HepG2 (cell line): ENCODE measurements at regions not wholly inside any gene's neighbourhood (a gene's known extent, or its start where the extent isn't known, plus 50 kb on each side); places are given as distances from the start of the nearest gene placed in this dataset.

Source experiments
- ATAC-seq: fragments of 200-7000 bp; cut with Tn5 transposase; 3 replicates; pipeline ENCODE4 v1.9.1; 2020; ENCODE audit warnings: mild to moderate bottlenecking, moderate library complexity
- BruUV-seq: library from RNA; stranded (reverse); fragments of 400-500 nt; replicated peaks from 2 replicates; lab custom pipeline; 2021; lab: Mats Ljungman, UMichigan
- CTCF ChIA-PET: fragments of 300-600 bp; formaldehyde crosslinking; extraction: SDS; loops from one replicate; lab custom pipeline; 2021; ENCODE audit warnings: low total read pairs, inconsistent platforms, low intra/inter-chr PET ratio; lab: Yijun Ruan, JAX
- POLR2A ChIA-PET: fragments of 350-600 bp; sonication (Branson Sonifier 250); formaldehyde crosslinking; loops from one replicate; lab custom pipeline; 2020; ENCODE audit warnings: antibody characterized with exemption, inconsistent platforms; lab: Yijun Ruan, JAX
- DNase-seq: peaks from one replicate; pipeline ENCODE4 v3.0.0-alpha.2; 2015; ENCODE audit warnings: low spot score
- FAIRE-seq: peaks from 3 replicates; lab custom pipeline; 2011; peaks lifted over from hg19 to GRCh38; lab: Jason Lieb, UNC
- H2AFZ ChIP-seq: one replicate; pipeline ENCODE4 v1.6.1; 2011; ENCODE audit warnings: low read length, inconsistent platforms
- H3K27ac ChIP-seq: fragments of 300-600 bp; 3 replicates; pipeline ENCODE4 v1.8.0; 2011; ENCODE audit warnings: mixed run types, mild to moderate bottlenecking, mixed read lengths, low read length, inconsistent platforms; ENCODE audit not compliant: insufficient read depth; ENCODE audit errors: extremely low read length
- H3K27me3 ChIP-seq, 2 experiments: fragments of 200-600 bp in 1 of 2; 2 replicates in 1 of 2; 3 replicates in 1 of 2; pipeline versions ENCODE4 v1.6.0 to v1.8.0; 2011; ENCODE audit warnings: low read length in 2 of 2, mild to moderate bottlenecking in 2 of 2, moderate library complexity in 2 of 2, inconsistent platforms in 1 of 2; ENCODE audit not compliant: insufficient read depth in 2 of 2, control insufficient read depth in 1 of 2
- H3K36me3 ChIP-seq, 2 experiments: fragments of 200-600 bp in 1 of 2; replicated peaks in 1 of 2; 2 replicates in 1 of 2; 3 replicates in 1 of 2; pipeline versions ENCODE4 v1.5.1 to v1.8.0; 2011; ENCODE audit warnings: low read length in 2 of 2, inconsistent platforms in 1 of 2; ENCODE audit not compliant: insufficient read depth in 2 of 2, control insufficient read depth in 1 of 2
- H3K4me1 ChIP-seq: 2 replicates; pipeline ENCODE4 v1.5.1; 2012; ENCODE audit warnings: low read length, inconsistent platforms; ENCODE audit not compliant: insufficient read depth
- H3K4me2 ChIP-seq: 2 replicates; pipeline ENCODE4 v1.6.0; 2011; ENCODE audit warnings: low read depth, low read length, inconsistent platforms
- H3K4me3 ChIP-seq, 3 experiments: fragments of 200-600 bp in 1 of 3; sonication (generic), shearing (Covaris generic) in 1 of 3; replicated peaks in 1 of 3; 2 replicates each; pipeline ENCODE4 v1.5.1; 2011 to 2016; ENCODE audit warnings: low read length in 3 of 3, inconsistent platforms in 2 of 3, low read depth in 2 of 3, mild to moderate bottlenecking in 2 of 3, control low read depth in 1 of 3, mixed read lengths in 1 of 3; ENCODE audit not compliant: insufficient read depth in 1 of 3
- H3K79me2 ChIP-seq: one replicate; pipeline ENCODE4 v1.6.1; 2011; ENCODE audit warnings: low read length, inconsistent platforms; ENCODE audit not compliant: insufficient read depth
- H3K9ac ChIP-seq: 2 replicates; pipeline ENCODE4 v1.6.0; 2011; ENCODE audit warnings: mild to moderate bottlenecking, low read depth, low read length, inconsistent platforms; ENCODE audit not compliant: insufficient read depth
- H3K9me3 ChIP-seq: 2 replicates; pipeline ENCODE4 v1.5.1; 2012; ENCODE audit warnings: mild to moderate bottlenecking, low read length
- H4K20me1 ChIP-seq: 2 replicates; pipeline ENCODE4 v1.6.0; 2011; ENCODE audit warnings: inconsistent platforms, mild to moderate bottlenecking, low read length, moderate library complexity; ENCODE audit not compliant: insufficient read depth
- CHCHD3 ChIP-seq: sonication (generic); formaldehyde crosslinking; IDR thresholded peaks from 2 replicates; pipeline ENCODE4 v1.8.0; 2022; ENCODE audit warnings: mild to moderate bottlenecking, missing genetic modification reagents, moderate library complexity
- HNF4G ChIP-seq, 2 experiments: sonication (generic) in 1 of 2; formaldehyde crosslinking in 1 of 2; IDR thresholded peaks; 2 replicates each; pipeline versions ENCODE4 v1.4.0 to v1.6.1; 2011 to 2020; ENCODE audit warnings: borderline replicate concordance in 2 of 2, low read depth in 2 of 2, mild to moderate bottlenecking in 2 of 2, low read length in 1 of 2, missing genetic modification reagents in 1 of 2, moderate library complexity in 1 of 2
- JARID2 ChIP-seq: sonication (generic); formaldehyde crosslinking; IDR thresholded peaks from 2 replicates; pipeline ENCODE4 v1.8.1; 2023; ENCODE audit warnings: missing genetic modification reagents, inconsistent platforms; ENCODE audit not compliant: insufficient replicate concordance
- MEIS2 ChIP-seq: sonication (generic); formaldehyde crosslinking; IDR thresholded peaks from 2 replicates; pipeline ENCODE4 v1.9.0; 2021; ENCODE audit warnings: mild to moderate bottlenecking, missing genetic modification reagents
- MTA3 ChIP-seq: sonication (generic); formaldehyde crosslinking; IDR thresholded peaks from 2 replicates; pipeline ENCODE4 v1.4.0; 2020; ENCODE audit warnings: missing genetic modification reagents
- NCOR1 ChIP-seq: fragments of 200-600 bp; sonication (generic); IDR thresholded peaks from 2 replicates; pipeline ENCODE4 v1.7.0; 2017; ENCODE audit warnings: antibody characterized with exemption, low read length, borderline replicate concordance
- PAWR ChIP-seq: sonication (generic); formaldehyde crosslinking; IDR thresholded peaks from 2 replicates; pipeline ENCODE4 v1.4.0; 2020; ENCODE audit warnings: missing genetic modification reagents, mild to moderate bottlenecking, borderline replicate concordance
- RAD51 ChIP-seq: fragments of 450-650 bp; IDR thresholded peaks from 2 replicates; pipeline ENCODE4 v1.6.1; 2016; ENCODE audit warnings: borderline replicate concordance
- ZFP37 ChIP-seq: sonication (generic); formaldehyde crosslinking; IDR thresholded peaks from 2 replicates; pipeline ENCODE4 v1.4.0; 2020; ENCODE audit warnings: missing genetic modification reagents, borderline replicate concordance
- ZNF256 ChIP-seq: sonication (generic); formaldehyde crosslinking; conservative IDR thresholded peaks from 2 replicates; pipeline ENCODE4 v1.4.0; 2020; ENCODE audit warnings: missing genetic modification reagents
- ZNF382 ChIP-seq: sonication (generic); formaldehyde crosslinking; IDR thresholded peaks from 2 replicates; pipeline ENCODE4 v1.5.0; 2020; ENCODE audit warnings: missing genetic modification reagents, mild to moderate bottlenecking, borderline replicate concordance
- ZNF510 ChIP-seq: sonication (generic); formaldehyde crosslinking; IDR thresholded peaks from 2 replicates; pipeline ENCODE4 v1.4.0; 2020; ENCODE audit warnings: low read depth, mild to moderate bottlenecking, missing genetic modification reagents
- ZNF543 ChIP-seq: sonication (generic); formaldehyde crosslinking; IDR thresholded peaks from 2 replicates; pipeline ENCODE4 v1.4.0; 2020; ENCODE audit warnings: mild to moderate bottlenecking, missing genetic modification reagents
- ZNF850 ChIP-seq: sonication (generic); formaldehyde crosslinking; conservative IDR thresholded peaks from 2 replicates; pipeline ENCODE4 v1.9.0; 2021; ENCODE audit warnings: mild to moderate bottlenecking, missing genetic modification reagents
- WGBS: methylation state at CpG from one replicate; pipeline ENCODE4 v1.1.6; 2017; ENCODE audit warnings: low lambda C conversion rate; 5-methylcytosine and 5-hydroxymethylcytosine counted together
- in situ Hi-C: cut with HindIII; loops from 2 replicates; pipeline ENCODE4 v1.10.0; 2017; ENCODE audit warnings: low pct_unique_long_range_greater_than_20kb; ENCODE audit not compliant: extremely low pct_ligation_motif_present
- intact Hi-C: fragments of 100-400 bp; cut with micrococcal nuclease; formaldehyde crosslinking; loops from one replicate; pipeline ENCODE4 v1.10.0; 2022; ENCODE audit not compliant: unreplicated experiment
- TF ChIP-seq, protein P1 (sequence below), 2 experiments: sonication (generic) in 1 of 2; formaldehyde crosslinking in 1 of 2; IDR thresholded peaks; 2 replicates each; pipeline versions ENCODE4 v1.5.1 to v1.6.1; 2011 to 2020; ENCODE audit warnings: borderline replicate concordance in 1 of 2, low read depth in 1 of 2, low read length in 1 of 2, mild to moderate bottlenecking in 1 of 2, missing genetic modification reagents in 1 of 2, moderate library complexity in 1 of 2
- TF ChIP-seq, protein P2 (sequence below): sonication (generic); formaldehyde crosslinking; IDR thresholded peaks from 2 replicates; pipeline ENCODE4 v1.8.1; 2023; ENCODE audit warnings: mild to moderate bottlenecking, inconsistent platforms, moderate library complexity, missing genetic modification reagents, borderline replicate concordance
- TF ChIP-seq, protein P3 (sequence below): sonication (generic); formaldehyde crosslinking; IDR thresholded peaks from 2 replicates; pipeline ENCODE4 v1.8.0; 2022; ENCODE audit warnings: low read depth, missing genetic modification reagents

DNA sequence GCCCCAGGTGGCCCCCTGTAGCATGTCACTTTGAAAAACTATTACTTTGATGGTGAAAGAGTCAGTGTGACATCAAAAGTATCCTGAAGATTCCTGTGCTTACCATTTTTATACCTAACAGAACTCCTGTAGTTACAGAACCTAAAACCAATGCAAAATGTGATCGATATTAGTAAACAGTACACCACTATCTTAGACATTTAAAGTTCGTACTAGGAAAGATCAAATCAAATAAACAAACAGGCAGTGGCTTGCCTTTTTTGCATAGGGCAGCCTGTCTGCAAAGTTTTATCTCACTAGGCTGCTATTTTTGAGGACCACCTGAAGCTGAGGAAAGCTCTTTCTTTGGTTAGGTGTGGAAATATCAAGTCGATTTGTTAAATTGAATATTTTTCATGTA lies 944.0 kb upstream of the CITED2 start:
- BruUV-seq, result no TSS peak
- Histone ChIP-seq H3K27ac (no peak overlapping the region), H3K9ac (no peak overlapping the region), H3K4me3 (no peak overlapping the region), H3K79me2 (no peaks in the 10 kb centered on the region), H2AFZ (no peak overlapping the region), H4K20me1 (no peaks in the 10 kb centered on the region), H3K9me3 (peaks cover 16% of the 10 kb centered on the region), H3K36me3 (no peaks in the 10 kb centered on the region), H3K27me3 (no peaks in the 10 kb centered on the region), H3K4me2 (no peak overlapping the region), H3K4me1 (peaks cover 23% of the 10 kb centered on the region)
- TF ChIP-seq MEIS2 (CRISPR knock-in tag) (no peak), ZNF543 (CRISPR knock-in tag) (no peak), ZNF256 (CRISPR knock-in tag) (no peak), ZNF382 (CRISPR knock-in tag) (no peak), NCOR1 (no peak), CHCHD3 (CRISPR knock-in tag) (no peak), HNF4G (IDR thresholded peaks at IDR 0.05; ENCODE audit: borderline replicate concordance, low read depth, low read length) (no peak), HNF4G (CRISPR knock-in tag; IDR thresholded peaks at IDR 0.05; ENCODE audit: borderline replicate concordance, low read depth) (no peak), PAWR (CRISPR knock-in tag) (no peak), ZNF510 (CRISPR knock-in tag) (no peak), MTA3 (CRISPR knock-in tag) (no peak), ZNF850 (no peak), JARID2 (CRISPR knock-in tag) (no peak), ZFP37 (CRISPR knock-in tag) (no peak), RAD51 (no peak)
- TF ChIP-seq, protein P1, sequence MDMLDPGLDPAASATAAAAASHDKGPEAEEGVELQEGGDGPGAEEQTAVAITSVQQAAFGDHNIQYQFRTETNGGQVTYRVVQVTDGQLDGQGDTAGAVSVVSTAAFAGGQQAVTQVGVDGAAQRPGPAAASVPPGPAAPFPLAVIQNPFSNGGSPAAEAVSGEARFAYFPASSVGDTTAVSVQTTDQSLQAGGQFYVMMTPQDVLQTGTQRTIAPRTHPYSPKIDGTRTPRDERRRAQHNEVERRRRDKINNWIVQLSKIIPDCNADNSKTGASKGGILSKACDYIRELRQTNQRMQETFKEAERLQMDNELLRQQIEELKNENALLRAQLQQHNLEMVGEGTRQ (IDR thresholded peaks at IDR 0.05; ENCODE audit: low read depth, low read length), result no peak
- TF ChIP-seq, protein P1 (CRISPR knock-in tag; IDR thresholded peaks at IDR 0.05; ENCODE audit: borderline replicate concordance), result no peak
- TF ChIP-seq, protein P2, sequence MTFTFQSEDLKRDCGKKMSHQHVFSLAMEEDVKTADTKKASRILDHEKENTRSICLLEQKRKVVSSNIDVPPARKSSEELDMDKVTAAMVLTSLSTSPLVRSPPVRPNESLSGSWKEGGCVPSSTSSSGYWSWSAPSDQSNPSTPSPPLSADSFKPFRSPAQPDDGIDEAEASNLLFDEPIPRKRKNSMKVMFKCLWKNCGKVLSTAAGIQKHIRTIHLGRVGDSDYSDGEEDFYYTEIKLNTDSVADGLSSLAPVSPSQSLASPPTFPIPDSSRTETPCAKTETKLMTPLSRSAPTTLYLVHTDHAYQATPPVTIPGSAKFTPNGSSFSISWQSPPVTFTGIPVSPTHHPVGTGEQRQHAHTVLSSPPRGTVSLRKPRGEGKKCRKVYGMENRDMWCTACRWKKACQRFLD (CRISPR knock-in tag), result no peak
- TF ChIP-seq, protein P3, sequence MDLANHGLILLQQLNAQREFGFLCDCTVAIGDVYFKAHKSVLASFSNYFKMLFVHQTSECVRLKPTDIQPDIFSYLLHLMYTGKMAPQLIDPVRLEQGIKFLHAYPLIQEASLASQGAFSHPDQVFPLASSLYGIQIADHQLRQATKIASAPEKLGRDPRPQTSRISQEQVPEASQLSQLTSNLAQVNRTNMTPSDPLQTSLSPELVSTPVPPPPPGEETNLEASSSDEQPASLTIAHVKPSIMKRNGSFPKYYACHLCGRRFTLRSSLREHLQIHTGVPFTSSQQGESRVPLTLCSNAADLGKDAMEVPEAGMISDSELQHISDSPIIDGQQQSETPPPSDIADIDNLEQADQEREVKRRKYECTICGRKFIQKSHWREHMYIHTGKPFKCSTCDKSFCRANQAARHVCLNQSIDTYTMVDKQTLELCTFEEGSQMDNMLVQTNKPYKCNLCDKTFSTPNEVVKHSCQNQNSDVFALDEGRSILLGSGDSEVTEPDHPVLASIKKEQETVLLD (CRISPR knock-in tag), result no peak
- DNase-seq (no peak), ATAC-seq (no peak), FAIRE-seq (no peak)
- 14% methylated on average over 3 of the region's 3 CpGs for WGBS
- ChIA-PET POLR2A (no interaction called here), CTCF (no interaction called here)
- in situ Hi-C loops (no loop called here), intact Hi-C loops (no loop called here)
